Liver (tissue), 8 donors: ENCODE measurements at regions not wholly inside any gene's neighbourhood (a gene's known extent, or its start where the extent isn't known, plus 50 kb on each side); places are given as distances from the start of the nearest gene placed in this dataset.

Experiments
- DNase-seq: peaks from one replicate; pipeline ENCODE4 v3.0.0-alpha.2; 2017; ENCODE audit warnings: low spot score
- H3K27ac ChIP-seq, 2 donors: one replicate each; pipeline ENCODE4 v1.7.0; 2013; ENCODE audit warnings: inconsistent platforms in 2 of 2, low read length in 2 of 2, control low read depth in 1 of 2, low read depth in 1 of 2, mild to moderate bottlenecking in 1 of 2
- H3K27me3 ChIP-seq, 4 donors: one replicate each; pipeline versions ENCODE4 v1.6.1 to v1.7.0; 2013; ENCODE audit warnings: low read length in 3 of 4, inconsistent platforms in 1 of 4, mild to moderate bottlenecking in 1 of 4, moderate library complexity in 1 of 4; ENCODE audit not compliant: control insufficient read depth in 4 of 4, insufficient read depth in 4 of 4
- H3K36me3 ChIP-seq, 4 donors: one replicate each; pipeline versions ENCODE4 v1.6.1 to v1.7.0; 2013; ENCODE audit warnings: low read length in 3 of 4, mild to moderate bottlenecking in 3 of 4, low read depth in 1 of 4, moderate library complexity in 1 of 4; ENCODE audit not compliant: control insufficient read depth in 4 of 4, insufficient read depth in 3 of 4
- H3K4me1 ChIP-seq, 4 donors: one replicate each; pipeline versions ENCODE4 v1.6.1 to v1.7.0; 2013; ENCODE audit warnings: low read length in 3 of 4, mild to moderate bottlenecking in 3 of 4, moderate library complexity in 1 of 4; ENCODE audit not compliant: control insufficient read depth in 4 of 4, insufficient read depth in 4 of 4
- H3K4me3 ChIP-seq, 3 donors: one replicate each; pipeline versions ENCODE4 v1.6.1 to v1.7.0; 2013; ENCODE audit warnings: low read length in 3 of 3, control low read depth in 1 of 3, low read depth in 1 of 3, mild to moderate bottlenecking in 1 of 3
- H3K9ac ChIP-seq, 2 donors: one replicate each; pipeline ENCODE4 v1.7.0; 2013; ENCODE audit warnings: low read length in 2 of 2, mild to moderate bottlenecking in 2 of 2, moderate library complexity in 2 of 2, control low read depth in 1 of 2, low read depth in 1 of 2
- H3K9me3 ChIP-seq, 4 donors: one replicate each; pipeline versions ENCODE4 v1.6.1 to v1.7.0; 2013; ENCODE audit warnings: low read length in 3 of 4; ENCODE audit not compliant: control insufficient read depth in 4 of 4
- ATF3 ChIP-seq: IDR thresholded peaks from 2 replicates; pipeline ENCODE4 v1.6.1; 2016; ENCODE audit warnings: antibody characterized with exemption
- CTCF ChIP-seq: fragments of 150-350 bp; IDR thresholded peaks from 2 replicates; pipeline ENCODE4 v1.5.1; 2017; ENCODE audit warnings: improper control_type of control experiment, low read depth, low read length; ENCODE audit not compliant: missing input control
- EGR1 ChIP-seq, 2 donors: IDR thresholded peaks; 2 replicates each; pipeline ENCODE4 v1.6.1; 2016 to 2018; ENCODE audit warnings: antibody characterized with exemption in 2 of 2, low read depth in 2 of 2
- FOXA1 ChIP-seq: IDR thresholded peaks from 2 replicates; pipeline ENCODE4 v1.6.1; 2016; ENCODE audit warnings: antibody characterized with exemption
- FOXA2 ChIP-seq: IDR thresholded peaks from 2 replicates; pipeline ENCODE4 v1.6.1; 2016; ENCODE audit warnings: antibody characterized with exemption
- GABPA ChIP-seq, 2 donors: IDR thresholded peaks in 1 of 2; conservative IDR thresholded peaks in 1 of 2; 2 replicates each; pipeline ENCODE4 v1.6.1; 2016; ENCODE audit warnings: antibody characterized with exemption in 2 of 2, mild to moderate bottlenecking in 1 of 2, moderate library complexity in 1 of 2
- HNF4A ChIP-seq, 2 donors: conservative IDR thresholded peaks; 2 replicates each; pipeline ENCODE4 v1.6.1; 2016; ENCODE audit warnings: antibody characterized with exemption in 2 of 2, mild to moderate bottlenecking in 2 of 2
- HNF4G ChIP-seq: IDR thresholded peaks from 2 replicates; pipeline ENCODE4 v1.6.1; 2016; ENCODE audit warnings: antibody characterized with exemption
- JUND ChIP-seq, 2 donors: IDR thresholded peaks; 2 replicates each; pipeline ENCODE4 v1.6.1; 2016; ENCODE audit warnings: antibody characterized with exemption in 2 of 2
- MAX ChIP-seq: IDR thresholded peaks from 2 replicates; pipeline ENCODE4 v1.6.1; 2016; ENCODE audit warnings: antibody characterized with exemption
- NR2F2 ChIP-seq: IDR thresholded peaks from 2 replicates; pipeline ENCODE4 v1.6.1; 2016; ENCODE audit warnings: antibody characterized with exemption
- RAD21 ChIP-seq, 2 donors: IDR thresholded peaks; 2 replicates each; pipeline ENCODE4 v1.6.1; 2016; ENCODE audit warnings: antibody characterized with exemption in 2 of 2, mild to moderate bottlenecking in 2 of 2
- REST ChIP-seq: IDR thresholded peaks from 2 replicates; pipeline ENCODE4 v1.6.1; 2016; ENCODE audit warnings: antibody characterized with exemption, mild to moderate bottlenecking
- RXRA ChIP-seq, 2 donors: IDR thresholded peaks; 2 replicates each; pipeline ENCODE4 v1.6.1; 2017 to 2018; ENCODE audit warnings: antibody characterized with exemption in 2 of 2, mild to moderate bottlenecking in 1 of 2
- SP1 ChIP-seq: IDR thresholded peaks from 2 replicates; pipeline ENCODE4 v1.6.1; 2018; ENCODE audit warnings: antibody characterized with exemption, mild to moderate bottlenecking
- TAF1 ChIP-seq: conservative IDR thresholded peaks from 2 replicates; pipeline ENCODE4 v1.6.1; 2016; ENCODE audit warnings: antibody characterized with exemption, mild to moderate bottlenecking
- YY1 ChIP-seq: IDR thresholded peaks from 2 replicates; pipeline ENCODE4 v1.6.1; 2016; ENCODE audit warnings: antibody characterized with exemption, mild to moderate bottlenecking
- ZBTB33 ChIP-seq: IDR thresholded peaks from 2 replicates; pipeline ENCODE4 v1.6.1; 2016; ENCODE audit warnings: antibody characterized with exemption
- WGBS: extraction: QIAGEN DNeasy Blood & Tissue Kit; methylation state at CpG from one replicate; pipeline ENCODE4 v1.1.7; 2013; 5-methylcytosine and 5-hydroxymethylcytosine counted together
- donor health status: healthy.
- donor health status: healthy.
- donor health status: healthy.
- donor health status: healthy.
- donor health status: healthy.

GRCh38 chr7:18302097-18302496, 193.5 kb upstream of the HDAC9 start (continued):
- TF ChIP-seq REST = no peak

GRCh38 chr7:18305866-18306265, 189.7 kb upstream of the HDAC9 start:
- H3K36me3 ChIP-seq = no peaks in the 10 kb centered on the region
- TF ChIP-seq NR2F2 (no peak), JUND (IDR thresholded peaks at IDR 0.05) (no peak), RXRA (IDR thresholded peaks at IDR 0.05) (no peak), TAF1 (no peak), YY1 (no peak), EGR1 (IDR thresholded peaks at IDR 0.05; ENCODE audit: low read depth in 2 of 2) (no peak)
- H3K27ac ChIP-seq = no peak overlapping the region
- H3K27me3 ChIP-seq = no peaks in the 10 kb centered on the region
- no peak overlapping the region for H3K9ac ChIP-seq
- 60% methylated on average over 3 of the region's 3 CpGs for WGBS
- H3K9me3 ChIP-seq = no peaks in the 10 kb centered on the region
- no peak for DNase-seq
- H3K4me1 ChIP-seq = no peaks in the 10 kb centered on the region
- H3K4me3 ChIP-seq = no peak overlapping the region

- no peak for DNase-seq
Observed at GRCh38 chr7:18306696-18307095, 188.9 kb upstream of the HDAC9 start.

GRCh38 chr7:18308938-18309337, 186.6 kb upstream of the HDAC9 start:
- no peak overlapping the region for H3K4me3 ChIP-seq
- H3K27ac ChIP-seq = no peak overlapping the region
- no peak overlapping the region for H3K9ac ChIP-seq
- DNase-seq = no peak
- 52% methylated on average over 5 of the region's 5 CpGs for WGBS
- TF ChIP-seq ATF3 (no peak), SP1 (no peak), RAD21 (IDR thresholded peaks at IDR 0.05) (no peak), FOXA2 (no peak), GABPA (IDR thresholded peaks at IDR 0.05 in 1 of 2, conservative IDR thresholded peaks at IDR 0.05 in 1 of 2) (no peak), NR2F2 (no peak), HNF4G (no peak), ZBTB33 (no peak), HNF4A (conservative IDR thresholded peaks at IDR 0.05) (no peak), MAX (no peak), YY1 (no peak), EGR1 (IDR thresholded peaks at IDR 0.05; ENCODE audit: low read depth in 2 of 2) (no peak), RXRA (IDR thresholded peaks at IDR 0.05) (no peak), CTCF (no peak), JUND (IDR thresholded peaks at IDR 0.05) (no peak), FOXA1 (no peak)
- no peaks in the 10 kb centered on the region for H3K4me1 ChIP-seq
- peaks cover 0 to 2% (median 0%) of the 10 kb centered on the region in 4 donors for H3K27me3 ChIP-seq
- no peaks in the 10 kb centered on the region for H3K9me3 ChIP-seq
- no peaks in the 10 kb centered on the region for H3K36me3 ChIP-seq

More at GRCh38 chr7:18306696-18307095, 188.9 kb upstream of the HDAC9 start:
- Histone ChIP-seq H3K4me3 (no peak overlapping the region), H3K36me3 (no peaks in the 10 kb centered on the region), H3K9ac (no peak overlapping the region), H3K4me1 (no peaks in the 10 kb centered on the region), H3K27me3 (no peaks in the 10 kb centered on the region), H3K9me3 (no peaks in the 10 kb centered on the region), H3K27ac (no peak overlapping the region)
- WGBS = 84% methylated on average over 2 of the region's 2 CpGs
- TF ChIP-seq MAX = no peak
- TF ChIP-seq FOXA2 = no peak
